OCI-LY1 (cell line): ENCODE measurements at regions not wholly inside any gene's neighbourhood (a gene's known extent, or its start where the extent isn't known, plus 50 kb on each side); places are given as distances from the start of the nearest gene placed in this dataset.

Source experiments
- CTCF ChIP-seq: fragments of 200-600 bp; sonication (generic), shearing (Covaris generic); IDR thresholded peaks from 2 replicates; pipeline ENCODE4 v1.5.1; 2017; ENCODE audit warnings: mild to moderate bottlenecking, antibody characterized with exemption, low read length, moderate library complexity, mixed read lengths
- EZH2 ChIP-seq: fragments of 200-600 bp; sonication (generic), shearing (Covaris generic); IDR thresholded peaks from 2 replicates; pipeline ENCODE4 v1.8.0; 2017; ENCODE audit warnings: borderline replicate concordance, mixed run types, mild to moderate bottlenecking, antibody characterized with exemption, low read length, moderate library complexity, mixed read lengths

- TF ChIP-seq CTCF (no peak), EZH2 (no peak)
Observed at GRCh38 chr5:30574761-30575160, 618.7 kb upstream of the CDH6 start.
